ENCODE measurements at regions not wholly inside any gene's neighbourhood (a gene's known extent, or its start where the extent isn't known, plus 50 kb on each side); places are given as distances from the start of the nearest gene placed in this dataset.
"Not testable (repeated sequence)": the region's sequence is repeated elsewhere in the genome, so short reads cannot be mapped to it uniquely, and the experiment has no call there.

DNA sequence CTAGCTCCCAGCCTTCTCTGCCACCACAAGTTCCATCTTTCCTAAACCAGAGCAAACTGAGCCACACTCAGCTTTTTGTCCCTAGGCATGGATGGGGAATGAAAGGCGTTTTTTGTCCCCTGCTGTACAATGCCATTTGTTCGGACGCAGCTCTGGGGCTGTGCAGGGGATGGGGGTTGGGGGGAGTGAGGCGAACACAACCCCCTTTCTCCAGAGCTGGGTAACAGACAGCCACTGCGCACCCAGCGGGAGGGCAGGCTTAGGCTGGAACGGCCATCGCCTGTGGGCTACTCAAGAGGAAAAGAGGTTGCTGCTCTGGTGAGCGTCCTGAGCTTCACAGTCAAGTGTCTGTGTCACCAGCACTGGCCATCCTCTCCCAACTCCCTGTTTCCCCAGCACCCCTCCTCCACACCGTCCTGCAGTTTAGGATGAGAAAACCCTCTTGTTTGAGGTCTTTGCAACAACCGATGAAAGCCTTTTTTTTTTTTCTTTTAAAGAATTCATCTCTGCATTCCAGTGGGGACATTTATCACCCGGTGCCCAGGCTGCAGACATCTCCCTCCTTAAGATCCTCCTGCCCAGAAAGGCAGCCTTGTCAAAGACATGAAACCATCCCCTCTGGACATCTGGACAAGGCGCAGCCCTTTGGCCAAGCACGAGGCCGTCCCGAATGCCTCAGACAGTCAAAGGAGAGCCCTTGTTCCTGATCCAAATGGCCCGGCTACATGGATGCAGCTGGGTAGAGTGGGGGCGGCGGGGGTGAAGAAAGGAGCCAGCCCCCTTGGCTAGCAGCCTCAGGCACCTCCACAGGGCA lies 419.6 kb downstream of the BCOR start:
- no peak for DNase-seq

- DNase-seq = peak; percentile 38
These were observed 418.8 kb downstream of the BCOR start for GRCh38 chrX:39678914-39679313.

DNA sequence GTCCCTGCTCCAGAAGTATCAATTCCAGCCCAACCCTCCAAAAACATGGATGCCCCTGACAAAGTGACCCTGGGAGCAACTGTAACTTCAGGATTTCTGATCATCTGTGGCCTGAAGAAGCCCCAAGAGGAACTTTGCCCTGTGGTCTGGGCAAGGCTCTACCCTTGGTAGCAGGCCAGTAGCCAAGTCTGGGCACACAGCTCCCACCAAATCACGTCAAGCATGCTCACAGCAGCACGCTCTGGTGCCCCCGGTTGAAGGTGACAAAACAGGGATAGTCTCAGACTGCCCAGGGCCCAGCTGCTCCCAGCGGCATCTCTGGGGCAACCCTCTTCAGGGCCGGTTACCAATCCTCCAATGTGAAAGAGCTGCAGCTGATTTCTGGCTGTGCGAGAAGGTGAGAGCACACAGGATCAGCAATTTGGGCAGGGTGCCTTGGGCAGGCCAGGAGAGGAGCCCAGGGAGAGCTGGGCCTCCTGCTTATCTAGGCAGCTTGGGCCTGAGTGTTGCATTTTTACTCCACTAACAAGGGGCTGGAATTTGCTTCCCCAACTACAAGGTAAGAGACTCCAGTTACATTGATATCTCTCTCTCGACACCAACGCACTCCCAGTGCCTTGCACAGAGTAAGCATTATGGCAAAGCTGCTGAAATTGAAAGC lies 418.1 kb downstream of the BCOR start:
- DNase-seq = no peak

DNA sequence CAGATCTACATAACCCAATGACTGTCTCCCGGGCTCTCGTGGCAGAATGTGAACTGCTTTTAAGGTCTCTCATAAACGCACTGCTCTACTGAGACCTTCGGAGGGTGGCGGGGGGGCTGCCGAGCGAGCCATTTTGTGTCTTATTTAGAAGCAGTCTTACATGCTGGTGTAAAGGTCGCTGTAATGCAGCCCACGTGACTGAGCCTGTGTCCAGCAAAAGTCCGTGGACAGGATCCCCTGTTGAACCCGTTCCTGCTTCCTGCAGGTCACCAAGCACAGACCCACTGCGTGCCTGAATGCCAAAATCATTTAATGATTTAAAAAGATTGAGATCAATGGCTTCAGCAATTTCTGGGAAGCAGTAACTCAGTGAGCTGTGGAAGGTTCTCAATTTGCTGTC lies 415.9 kb downstream of the BCOR start:
- DNase-seq = no peak

DNA sequence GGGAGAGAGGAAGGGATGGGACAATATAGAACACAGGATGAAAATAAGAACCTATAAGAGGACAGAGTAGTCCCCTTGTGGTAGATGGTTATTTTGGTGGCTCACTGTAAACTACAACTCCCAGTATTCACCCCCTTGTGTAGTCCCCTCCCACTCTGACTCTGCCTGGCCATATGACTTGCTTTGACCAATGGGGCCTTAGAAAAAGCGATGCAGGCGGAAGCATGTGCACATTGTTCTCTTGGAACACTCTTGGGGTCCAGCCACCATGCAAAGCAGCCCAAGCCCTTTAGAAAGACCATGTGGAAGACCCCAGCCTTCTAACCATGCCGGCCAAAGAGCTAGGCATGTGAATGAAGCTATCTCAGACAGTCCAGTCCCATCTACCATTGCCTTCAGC lies 415.0 kb downstream of the BCOR start:
- DNase-seq = no peak

GRCh38 chrX:39688219-39688575 lies 409.6 kb downstream of the BCOR start:
- DNase-seq = no peak

DNA sequence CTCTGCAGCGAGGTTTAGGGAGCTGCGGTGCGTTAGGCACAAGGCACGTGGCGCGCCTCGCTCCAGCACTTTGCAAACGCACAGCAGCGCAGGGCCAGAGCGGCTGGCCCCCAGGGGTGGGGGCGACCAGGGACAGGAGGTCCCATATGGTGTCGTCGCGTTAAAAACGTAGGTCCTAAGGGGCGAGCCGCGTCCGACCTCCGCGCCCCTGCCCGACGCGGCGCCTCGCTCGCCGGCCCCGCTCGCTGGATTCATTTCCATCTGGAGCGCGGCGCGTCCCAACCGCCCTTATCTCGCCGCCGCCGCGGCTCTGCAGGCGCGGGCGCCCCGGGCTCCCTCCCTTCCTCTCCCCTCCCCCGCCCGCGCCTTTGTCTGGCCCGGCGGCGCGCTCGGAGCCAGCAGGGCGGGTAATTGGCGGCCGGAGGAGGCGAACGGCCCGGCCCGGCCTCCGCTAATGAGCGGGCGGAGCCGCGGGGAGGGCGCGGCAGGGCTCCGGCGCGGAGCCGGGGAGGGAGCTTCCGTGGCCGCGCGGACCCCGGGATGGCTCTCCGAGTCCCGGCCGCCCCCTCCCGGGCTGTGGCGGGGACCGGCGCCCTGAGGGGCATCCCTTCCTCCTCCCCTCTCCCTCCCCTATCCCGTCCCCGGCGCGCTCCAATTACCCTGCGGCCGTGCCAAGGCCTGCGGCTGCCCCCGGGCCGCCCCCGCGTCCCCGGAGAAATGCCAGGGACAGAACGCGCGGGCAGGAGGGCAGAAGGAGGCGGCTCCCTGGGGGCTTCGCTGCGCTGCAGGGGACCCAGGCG lies 409.0 kb downstream of the BCOR start:
- peak; percentile 79 for DNase-seq

GRCh38 chrX:39689376-39690104 lies 408.2 kb downstream of the BCOR start:
- no peak for DNase-seq

DNA sequence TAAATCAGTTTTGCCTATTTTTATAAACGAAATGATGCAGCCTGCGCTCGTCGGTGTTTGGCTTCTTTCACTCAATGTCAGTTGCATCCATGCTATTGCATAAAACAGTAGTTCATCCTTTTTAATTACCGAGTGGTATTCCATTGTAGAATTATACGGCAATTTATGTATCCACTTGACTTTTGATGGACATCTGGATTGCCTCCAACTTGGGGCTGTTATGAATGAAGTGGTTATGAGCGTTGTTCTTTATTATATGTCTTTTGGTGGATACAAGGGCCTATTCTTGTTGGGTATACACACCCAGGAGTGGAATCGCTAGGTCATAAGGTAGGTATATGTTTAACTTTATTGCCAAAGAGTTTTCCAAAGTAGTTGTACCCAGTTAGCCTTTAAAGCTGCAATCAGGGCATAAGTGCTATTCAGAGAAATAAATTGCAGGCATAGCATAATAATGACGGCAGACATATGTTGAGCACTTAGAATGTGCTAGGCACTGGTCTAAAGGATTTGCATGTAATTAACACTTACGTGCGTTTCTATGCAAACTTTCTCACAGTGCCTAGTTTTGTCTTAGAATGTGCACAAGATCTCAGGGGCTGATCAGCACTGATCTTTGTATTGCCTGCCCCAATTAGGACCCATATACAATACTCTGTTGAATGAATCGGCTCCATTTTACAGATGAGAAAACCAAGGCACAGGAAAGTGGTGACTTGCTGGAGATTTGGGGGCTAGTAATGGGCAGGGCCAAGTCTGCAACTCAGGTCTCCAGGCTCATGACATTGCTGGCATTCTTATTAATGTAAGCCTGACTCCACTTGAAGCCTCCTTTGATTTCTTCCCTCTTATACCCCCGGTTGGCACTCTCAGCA lies 407.0 kb downstream of the BCOR start:
- DNase-seq = no peak

GRCh38 chrX:39691724-39692123 lies 406.0 kb downstream of the BCOR start:
- no peak for DNase-seq

DNA sequence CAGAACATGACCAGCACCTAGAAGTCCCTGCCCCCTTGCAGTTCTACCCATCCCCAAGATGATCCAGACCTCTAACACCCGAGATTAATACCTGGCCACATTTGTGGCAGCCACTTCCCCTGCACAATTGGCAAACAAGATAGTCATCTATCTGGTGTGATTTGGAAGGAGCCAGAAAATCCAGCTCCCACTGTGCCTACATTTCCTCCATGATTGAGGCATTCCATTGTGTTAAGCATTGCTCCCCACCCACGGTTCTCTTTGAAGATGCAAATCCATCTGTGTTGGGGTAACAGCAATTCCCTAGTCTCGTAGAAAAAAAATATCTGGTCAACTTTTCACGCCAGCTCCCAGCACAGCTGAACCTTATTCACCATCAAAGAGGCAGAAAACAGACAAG lies 405.0 kb downstream of the BCOR start:
- no peak for DNase-seq

GRCh38 chrX:39693298-39693697 lies 404.5 kb downstream of the BCOR start:
- DNase-seq = no peak

- not testable (repeated sequence) for DNase-seq
These were observed 395.1 kb downstream of the BCOR start for GRCh38 chrX:39702636-39703035.

DNA sequence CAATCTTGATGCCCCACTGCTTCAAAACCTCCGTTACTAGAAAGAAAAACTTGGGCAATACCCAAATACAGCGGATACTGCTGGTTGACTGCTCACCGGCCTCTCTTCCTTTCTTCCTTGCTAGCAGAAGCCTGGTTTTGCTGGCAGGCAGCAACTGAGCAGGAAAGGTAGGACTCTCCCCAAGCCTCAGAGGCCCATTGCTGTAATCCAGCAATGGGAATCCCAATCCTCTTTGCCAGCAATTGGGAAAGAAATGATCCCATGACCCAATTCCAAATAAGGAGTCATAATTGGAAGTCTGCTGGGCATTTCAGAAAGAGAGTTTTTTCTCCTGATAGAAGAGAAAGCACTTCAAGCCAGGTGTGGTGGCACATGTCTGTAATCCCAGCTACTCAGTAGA lies 394.5 kb downstream of the BCOR start:
- no peak for DNase-seq

DNA sequence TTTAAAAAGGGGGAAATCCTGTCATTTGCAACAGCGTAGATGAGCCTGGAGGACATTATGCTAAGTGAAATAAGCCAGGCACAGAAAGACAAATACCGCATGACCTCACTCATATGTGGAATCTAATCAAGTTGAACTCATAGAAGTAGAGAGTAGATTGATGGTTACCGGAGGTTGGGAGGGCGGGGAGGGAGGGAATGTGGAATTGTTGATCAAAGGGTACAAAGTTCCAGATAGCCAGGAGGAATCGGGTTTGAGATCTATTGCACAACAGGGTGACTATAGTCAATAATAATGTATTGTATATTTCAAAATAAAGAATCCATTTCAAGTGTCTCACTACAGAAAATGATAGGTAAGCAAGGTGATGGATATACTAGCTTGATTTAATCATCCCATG lies 393.2 kb downstream of the BCOR start:
- no peak for DNase-seq

DNA sequence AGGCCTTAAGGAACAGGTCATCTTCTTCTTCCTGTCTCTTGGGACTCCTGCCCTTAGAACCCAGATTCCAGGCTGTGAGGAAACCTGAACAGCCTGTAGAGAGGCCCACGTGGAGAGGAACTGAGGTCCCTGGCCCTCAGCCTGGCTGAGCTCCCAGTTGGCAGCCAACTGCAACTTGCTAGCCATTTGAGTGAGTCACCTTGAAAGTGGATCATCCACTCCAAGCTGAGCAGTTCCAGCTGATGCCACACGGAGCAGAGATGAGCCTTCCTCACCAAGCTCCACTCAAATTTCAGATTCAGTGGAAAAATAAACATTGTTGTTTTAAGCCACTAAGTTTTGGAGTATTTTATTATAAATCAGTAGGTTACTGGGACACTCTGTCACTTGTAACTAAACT lies 392.5 kb downstream of the BCOR start:
- DNase-seq = peak; percentile 22

- no peak for DNase-seq
These were observed 388.4 kb downstream of the BCOR start for GRCh38 chrX:39709364-39709763.

DNA sequence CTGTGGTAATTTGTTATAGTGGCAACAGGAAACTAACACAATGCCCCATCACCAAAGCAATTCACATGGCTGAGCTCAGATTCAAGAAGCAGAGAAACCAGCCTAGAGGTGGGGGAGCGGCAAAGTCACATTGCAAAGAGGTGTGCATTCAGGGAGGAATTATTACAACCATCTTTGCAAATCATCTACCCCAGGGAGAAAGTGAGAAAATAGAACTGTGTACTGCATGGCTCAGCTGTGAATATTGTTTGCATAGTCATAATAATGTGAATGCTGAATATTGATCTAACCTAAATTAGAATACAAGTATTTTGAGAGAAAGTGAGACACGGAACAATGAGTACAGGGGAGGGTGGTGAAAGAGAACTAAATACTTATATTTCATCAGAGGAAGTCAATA lies 387.9 kb downstream of the BCOR start:
- no peak for DNase-seq

DNA sequence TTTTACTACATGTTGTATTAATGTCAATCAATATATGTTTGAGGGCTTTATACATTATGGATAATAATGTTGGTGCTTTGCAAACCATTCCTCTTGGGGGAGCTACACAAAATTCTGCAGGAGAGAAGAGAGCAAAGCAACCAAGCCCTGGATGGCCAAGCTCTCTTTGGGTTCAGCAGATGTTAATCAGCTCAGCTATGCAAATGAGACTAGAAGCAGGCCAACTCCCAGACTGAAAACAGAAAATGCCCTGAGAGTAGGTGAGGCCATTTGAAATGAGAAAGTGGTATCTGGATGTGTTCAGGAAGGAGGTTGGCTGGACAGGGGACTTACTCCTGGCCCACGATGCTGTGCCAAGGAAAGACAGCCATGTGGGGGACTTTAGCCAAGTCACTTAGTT lies 387.0 kb downstream of the BCOR start:
- no peak for DNase-seq

- DNase-seq = no peak
These were observed 383.3 kb downstream of the BCOR start for GRCh38 chrX:39714471-39714870.

DNA sequence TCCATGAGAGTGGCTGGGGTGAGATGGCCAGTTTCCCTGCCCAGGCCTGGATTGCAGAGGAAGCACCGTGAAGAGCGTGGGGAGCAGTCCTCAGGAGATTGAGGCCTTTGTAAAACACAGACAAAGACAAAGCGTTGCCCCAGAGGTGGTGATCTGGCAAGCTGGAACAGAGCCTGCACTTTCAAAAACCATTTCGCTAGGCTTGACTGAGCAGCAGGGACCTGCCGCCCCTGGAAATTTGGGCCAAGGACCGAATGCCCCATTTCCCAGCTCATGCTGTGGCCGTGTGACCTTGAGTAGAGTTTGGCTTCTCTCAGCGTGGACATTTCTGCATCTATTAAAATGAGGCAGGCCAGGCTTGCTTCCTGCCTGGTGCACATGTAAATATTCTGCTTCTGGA lies 381.4 kb downstream of the BCOR start:
- DNase-seq = no peak

Data from tongue (tissue), 1 donor.